ENCODE measurements at regions not wholly inside any gene's neighbourhood (a gene's known extent, or its start where the extent isn't known, plus 50 kb on each side); places are given as distances from the start of the nearest gene placed in this dataset.

GRCh38 chr4:181388061-181388460 lies 855.1 kb upstream of the TENM3 start:
- no peak overlapping the region for H3K4me3 ChIP-seq (ENCODE audit: severe bottlenecking)
- no peak for ATAC-seq (ENCODE audit: low read depth)

GRCh38 chr4:181416966-181417365 lies 826.2 kb upstream of the TENM3 start:
- H3K9me3 ChIP-seq (ENCODE audit: severe bottlenecking): no peaks in the 10 kb centered on the region
- no peak for TF ChIP-seq CTCF (IDR thresholded peaks at IDR 0.05; ENCODE audit: poor library complexity, severe bottlenecking)
- no peaks in the 10 kb centered on the region for H3K27me3 ChIP-seq (ENCODE audit: insufficient read depth, poor library complexity, severe bottlenecking)
- H3K4me3 ChIP-seq (ENCODE audit: severe bottlenecking): no peak overlapping the region
- no peaks in the 10 kb centered on the region for H3K4me1 ChIP-seq (ENCODE audit: insufficient read depth, poor library complexity, severe bottlenecking)
- DNase-seq (ENCODE audit: low spot score): no peak
- H3K36me3 ChIP-seq (ENCODE audit: low read depth): no peaks in the 10 kb centered on the region
- ATAC-seq (ENCODE audit: low read depth): no peak
- H3K27ac ChIP-seq (ENCODE audit: poor library complexity, severe bottlenecking): no peak overlapping the region

More at GRCh38 chr4:181388061-181388460, 855.1 kb upstream of the TENM3 start:
- H3K27me3 ChIP-seq (ENCODE audit: insufficient read depth, poor library complexity, severe bottlenecking): peaks cover 6% of the 10 kb centered on the region
- DNase-seq (ENCODE audit: low spot score): no peak
- no peak for TF ChIP-seq CTCF (IDR thresholded peaks at IDR 0.05; ENCODE audit: poor library complexity, severe bottlenecking)
- no peaks in the 10 kb centered on the region for H3K36me3 ChIP-seq (ENCODE audit: low read depth)
- no peaks in the 10 kb centered on the region for H3K4me1 ChIP-seq (ENCODE audit: insufficient read depth, poor library complexity, severe bottlenecking)
- H3K9me3 ChIP-seq (ENCODE audit: severe bottlenecking): no peaks in the 10 kb centered on the region
- H3K27ac ChIP-seq (ENCODE audit: poor library complexity, severe bottlenecking): no peak overlapping the region

- Histone ChIP-seq H3K9me3 (ENCODE audit: severe bottlenecking) (no peaks in the 10 kb centered on the region), H3K4me3 (ENCODE audit: severe bottlenecking) (no peak overlapping the region), H3K27ac (ENCODE audit: poor library complexity, severe bottlenecking) (no peak overlapping the region), H3K4me1 (ENCODE audit: insufficient read depth, poor library complexity, severe bottlenecking) (no peaks in the 10 kb centered on the region), H3K27me3 (ENCODE audit: insufficient read depth, poor library complexity, severe bottlenecking) (no peaks in the 10 kb centered on the region), H3K36me3 (ENCODE audit: low read depth) (no peaks in the 10 kb centered on the region)
- no peak for TF ChIP-seq CTCF (IDR thresholded peaks at IDR 0.05; ENCODE audit: poor library complexity, severe bottlenecking)
- ATAC-seq (ENCODE audit: low read depth): no peak
- DNase-seq (ENCODE audit: low spot score): no peak
Observed at GRCh38 chr4:181418496-181418895, 824.7 kb upstream of the TENM3 start.

GRCh38 chr4:181420950-181421349 lies 822.3 kb upstream of the TENM3 start:
- no peak for DNase-seq (ENCODE audit: low spot score)

More at GRCh38 chr4:181420950-181421349, 822.3 kb upstream of the TENM3 start:
- no peaks in the 10 kb centered on the region for H3K36me3 ChIP-seq (ENCODE audit: low read depth)
- TF ChIP-seq CTCF (IDR thresholded peaks at IDR 0.05; ENCODE audit: poor library complexity, severe bottlenecking): no peak
- no peaks in the 10 kb centered on the region for H3K9me3 ChIP-seq (ENCODE audit: severe bottlenecking)
- no peak for ATAC-seq (ENCODE audit: low read depth)
- no peaks in the 10 kb centered on the region for H3K27me3 ChIP-seq (ENCODE audit: insufficient read depth, poor library complexity, severe bottlenecking)
- H3K27ac ChIP-seq (ENCODE audit: poor library complexity, severe bottlenecking): no peak overlapping the region
- no peaks in the 10 kb centered on the region for H3K4me1 ChIP-seq (ENCODE audit: insufficient read depth, poor library complexity, severe bottlenecking)
- no peak overlapping the region for H3K4me3 ChIP-seq (ENCODE audit: severe bottlenecking)

Data from RWPE2 (cell line).